Fibroblast of lung (primary cell): ENCODE measurements at regions not wholly inside any gene's neighbourhood (a gene's known extent, or its start where the extent isn't known, plus 50 kb on each side); places are given as distances from the start of the nearest gene placed in this dataset.

Source experiments
- DNase-seq, 2 donors: peaks; one replicate each; pipeline versions ENCODE4 v3.0.0 to v3.0.0-alpha.2; 2010; ENCODE audit warnings: low read depth in 2 of 2
- H2AFZ ChIP-seq: 2 replicates; pipeline ENCODE4 v1.5.1; 2012; ENCODE audit warnings: low read length, control low read depth, inconsistent platforms
- H3K27ac ChIP-seq: 2 replicates; pipeline ENCODE4 v1.5.1; 2011; ENCODE audit warnings: low read length, control low read depth; ENCODE audit not compliant: insufficient read depth
- H3K27me3 ChIP-seq: 2 replicates; pipeline ENCODE4 v1.5.1; 2011; ENCODE audit warnings: mild to moderate bottlenecking, low read length; ENCODE audit not compliant: control insufficient read depth, insufficient read depth
- H3K36me3 ChIP-seq: 2 replicates; pipeline ENCODE4 v1.5.1; 2011; ENCODE audit warnings: low read length; ENCODE audit not compliant: control insufficient read depth, insufficient read depth
- H3K4me1 ChIP-seq: 2 replicates; pipeline ENCODE4 v1.5.1; 2011; ENCODE audit warnings: low read length; ENCODE audit not compliant: control insufficient read depth, insufficient read depth; ENCODE audit errors: extremely low read depth
- H3K4me2 ChIP-seq: 2 replicates; pipeline ENCODE4 v1.5.1; 2011; ENCODE audit warnings: low read length, control low read depth; ENCODE audit not compliant: insufficient read depth; ENCODE audit errors: extremely low read depth
- H3K4me3 ChIP-seq, 4 experiments: fragments of 200-600 bp in 1 of 4; sonication (generic) in 1 of 4; replicated peaks in 1 of 4; 2 replicates each; pipeline ENCODE4 v1.5.1; 2011 to 2016; ENCODE audit warnings: low read length in 4 of 4, low read depth in 3 of 4, mild to moderate bottlenecking in 3 of 4, control low read depth in 2 of 4, inconsistent platforms in 1 of 4, mixed read lengths in 1 of 4; ENCODE audit not compliant: insufficient read depth in 1 of 4; ENCODE audit errors: control extremely low read depth in 1 of 4
- H3K79me2 ChIP-seq: 2 replicates; pipeline ENCODE4 v1.5.1; 2012; ENCODE audit warnings: mild to moderate bottlenecking, low read length, inconsistent platforms; ENCODE audit not compliant: control insufficient read depth, insufficient read depth
- H3K9ac ChIP-seq: 2 replicates; pipeline ENCODE4 v1.5.1; 2011; ENCODE audit warnings: mild to moderate bottlenecking, low read length, control low read depth; ENCODE audit not compliant: insufficient read depth
- H3K9me3 ChIP-seq: 2 replicates; pipeline ENCODE4 v1.5.1; 2012; ENCODE audit warnings: low read depth, low read length; ENCODE audit not compliant: control insufficient read depth, insufficient read depth
- H4K20me1 ChIP-seq: 2 replicates; pipeline ENCODE4 v1.5.1; 2011; ENCODE audit warnings: low read length; ENCODE audit not compliant: control insufficient read depth, insufficient read depth; ENCODE audit errors: extremely low read depth
- CTCF ChIP-seq, 2 donors: IDR thresholded peaks in 1 of 2; conservative IDR thresholded peaks in 1 of 2; 1 replicate in 1 of 2; 2 replicates in 1 of 2; pipeline ENCODE4 v1.5.1; 2011 to 2012; ENCODE audit warnings: low read length in 2 of 2, control low read depth in 1 of 2, inconsistent platforms in 1 of 2, low read depth in 1 of 2, mild to moderate bottlenecking in 1 of 2
- EZH2 ChIP-seq: IDR thresholded peaks from 2 replicates; pipeline ENCODE4 v1.5.1; 2012; ENCODE audit warnings: low read length, control low read depth, mild to moderate bottlenecking; ENCODE audit errors: missing control alignments

- no peak overlapping the region for H3K4me2 ChIP-seq
- no peak overlapping the region for H3K9ac ChIP-seq
- no peak overlapping the region for H2AFZ ChIP-seq
- no peaks in the 10 kb centered on the region for H3K9me3 ChIP-seq
- H3K79me2 ChIP-seq, result no peaks in the 10 kb centered on the region
- H3K4me1 ChIP-seq, result no peaks in the 10 kb centered on the region
- no peak overlapping the region for H3K27ac ChIP-seq
- no peak for TF ChIP-seq CTCF (conservative IDR thresholded peaks at IDR 0.05 in 1 of 2, IDR thresholded peaks at IDR 0.05 in 1 of 2; ENCODE audit: low read depth in 1 of 2, low read length in 2 of 2)
- TF ChIP-seq EZH2, result no peak
- DNase-seq, result peak in 1 of 2 donors; percentile 1
- H3K36me3 ChIP-seq, result no peaks in the 10 kb centered on the region
- no peaks in the 10 kb centered on the region for H3K27me3 ChIP-seq
- H4K20me1 ChIP-seq, result no peaks in the 10 kb centered on the region
- H3K4me3 ChIP-seq, result no peak overlapping the region
Observed at GRCh38 chrX:4830880-4831557, 1117.6 kb upstream of the PRKX start.

GRCh38 chrX:4825550-4825949, 1112.1 kb upstream of the PRKX start:
- TF ChIP-seq CTCF (conservative IDR thresholded peaks at IDR 0.05 in 1 of 2, IDR thresholded peaks at IDR 0.05 in 1 of 2; ENCODE audit: low read depth in 1 of 2, low read length in 2 of 2), result no peak
- TF ChIP-seq EZH2, result no peak
- Histone ChIP-seq H3K4me2 (no peak overlapping the region), H3K4me1 (no peaks in the 10 kb centered on the region), H3K79me2 (no peaks in the 10 kb centered on the region), H3K9me3 (no peaks in the 10 kb centered on the region), H3K9ac (no peak overlapping the region), H3K27me3 (no peaks in the 10 kb centered on the region), H3K27ac (no peak overlapping the region), H3K36me3 (no peaks in the 10 kb centered on the region), H3K4me3 (no peak overlapping the region), H4K20me1 (no peaks in the 10 kb centered on the region), H2AFZ (no peak overlapping the region)
- DNase-seq, result no peak

- H3K4me3 ChIP-seq, result no peak overlapping the region
- H3K27me3 ChIP-seq, result no peaks in the 10 kb centered on the region
- H3K27ac ChIP-seq, result no peak overlapping the region
- DNase-seq, result no peak
- no peak overlapping the region for H2AFZ ChIP-seq
- H4K20me1 ChIP-seq, result no peaks in the 10 kb centered on the region
- no peaks in the 10 kb centered on the region for H3K9me3 ChIP-seq
- no peaks in the 10 kb centered on the region for H3K4me1 ChIP-seq
- no peak overlapping the region for H3K9ac ChIP-seq
- TF ChIP-seq CTCF (conservative IDR thresholded peaks at IDR 0.05 in 1 of 2, IDR thresholded peaks at IDR 0.05 in 1 of 2; ENCODE audit: low read depth in 1 of 2, low read length in 2 of 2) (no peak), EZH2 (no peak)
- H3K36me3 ChIP-seq, result no peaks in the 10 kb centered on the region
- no peak overlapping the region for H3K4me2 ChIP-seq
- no peaks in the 10 kb centered on the region for H3K79me2 ChIP-seq
Observed at GRCh38 chrX:4809571-4809970, 1096.1 kb upstream of the PRKX start.
